HG03558 (cell line): ENCODE measurements at regions not wholly inside any gene's neighbourhood (a gene's known extent, or its start where the extent isn't known, plus 50 kb on each side); places are given as distances from the start of the nearest gene placed in this dataset.
"Not testable (repeated sequence)": the region's sequence is repeated elsewhere in the genome, so short reads cannot be mapped to it uniquely, and the experiment has no call there.

Experiments
- ATAC-seq: cut with Tn5 transposase; IDR thresholded peaks from one replicate; pipeline ENCODE4 v1.9.1; 2021; ENCODE audit warnings: moderate number of reproducible peaks; ENCODE audit not compliant: unreplicated experiment; ENCODE audit errors: extremely low read depth

- no peak for ATAC-seq
Observed at GRCh38 chr12:105677672-105678071, 347.2 kb downstream of the C12orf75 start.

GRCh38 chr12:105679982-105680381, 349.5 kb downstream of the C12orf75 start:
- ATAC-seq = no peak

GRCh38 chr12:105681341-105681740, 350.9 kb downstream of the C12orf75 start:
- ATAC-seq = no peak

- not testable (repeated sequence) for ATAC-seq
Observed at GRCh38 chr12:105682821-105683220, 352.3 kb downstream of the C12orf75 start.

GRCh38 chr12:105683836-105684235, 353.3 kb downstream of the C12orf75 start:
- not testable (repeated sequence) for ATAC-seq

- no peak for ATAC-seq
Observed at GRCh38 chr12:105698075-105698474, 367.6 kb downstream of the C12orf75 start.

- ATAC-seq = no peak
Observed at GRCh38 chr12:105699209-105699608, 368.7 kb downstream of the C12orf75 start.

GRCh38 chr12:105704787-105705186, 374.3 kb downstream of the C12orf75 start:
- no peak for ATAC-seq

GRCh38 chr12:105705235-105705634, 374.7 kb downstream of the C12orf75 start:
- ATAC-seq = no peak

GRCh38 chr12:105705765-105706164, 375.3 kb downstream of the C12orf75 start:
- no peak for ATAC-seq

GRCh38 chr12:105706321-105706972, 376.0 kb downstream of the C12orf75 start:
- no peak for ATAC-seq

- no peak for ATAC-seq
Observed at GRCh38 chr12:105706973-105707334, 376.5 kb downstream of the C12orf75 start.

GRCh38 chr12:105713606-105714305, 383.3 kb downstream of the C12orf75 start:
- ATAC-seq = no peak

GRCh38 chr12:105716621-105717020, 386.1 kb downstream of the C12orf75 start:
- ATAC-seq = no peak

GRCh38 chr12:105721051-105721825, 390.7 kb downstream of the C12orf75 start:
- ATAC-seq = no peak

GRCh38 chr12:105721891-105722290, 391.4 kb downstream of the C12orf75 start:
- ATAC-seq = no peak

GRCh38 chr12:105723066-105723465, 392.6 kb downstream of the C12orf75 start:
- ATAC-seq = no peak

- ATAC-seq = no peak
Observed at GRCh38 chr12:105723494-105723893, 393.0 kb downstream of the C12orf75 start.

- no peak for ATAC-seq
Observed at GRCh38 chr12:105724641-105725040, 394.1 kb downstream of the C12orf75 start.

GRCh38 chr12:105725054-105725453, 394.6 kb downstream of the C12orf75 start:
- ATAC-seq = no peak

- no peak for ATAC-seq
Observed at GRCh38 chr12:105729181-105729771, 398.8 kb downstream of the C12orf75 start.
